Activated CD4-positive, CD25-positive, alpha-beta regulatory T cell treated with anti-CD3 and anti-CD28 coated beads, Interleukin-2, amount 50 U/mL, for 72 hours (primary cell): ENCODE measurements at regions not wholly inside any gene's neighbourhood (a gene's known extent, or its start where the extent isn't known, plus 50 kb on each side); places are given as distances from the start of the nearest gene placed in this dataset.

Source experiments
- DNase-seq: peaks from one replicate; pipeline ENCODE4 v3.0.0; 2021

DNA sequence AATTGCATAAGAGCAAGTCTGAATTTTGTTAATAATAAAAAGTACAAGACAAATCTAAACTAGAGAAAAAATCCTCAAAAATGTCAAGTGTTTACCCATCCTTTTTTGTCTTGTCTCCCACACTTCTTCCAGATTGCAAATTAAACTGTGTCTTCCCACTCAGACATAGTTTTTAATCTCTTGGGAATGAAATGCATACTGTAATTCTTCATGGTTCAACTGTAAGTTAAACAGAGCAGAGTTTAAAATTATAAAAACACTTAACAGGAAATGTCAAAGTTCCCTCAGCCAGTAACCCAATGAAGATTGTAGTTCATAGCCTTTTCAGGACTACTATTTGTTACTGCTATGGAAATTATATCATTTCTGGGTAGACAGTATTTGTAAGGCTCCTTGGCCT is 171.8 kb downstream of the UBE2E3 start:
- DNase-seq, result no peak

DNA sequence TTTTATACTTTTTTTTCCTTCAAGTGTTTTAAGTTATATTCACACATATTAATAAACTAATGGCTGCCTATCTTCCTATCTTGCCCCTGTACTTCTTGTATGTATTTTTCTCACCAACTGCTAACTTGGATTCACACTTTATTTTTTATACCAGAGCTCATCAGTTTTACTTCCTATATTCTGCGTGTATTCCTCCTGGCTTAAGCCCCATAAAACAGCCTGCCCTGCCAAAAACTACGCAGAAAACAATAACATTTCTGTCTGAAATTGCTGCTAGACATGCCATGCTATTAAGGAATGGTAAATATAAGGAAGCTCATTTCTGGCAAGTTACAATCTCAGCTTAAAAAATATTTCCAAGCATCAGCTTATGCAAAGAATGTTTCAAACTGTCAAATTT is 172.3 kb downstream of the UBE2E3 start:
- no peak for DNase-seq

DNA sequence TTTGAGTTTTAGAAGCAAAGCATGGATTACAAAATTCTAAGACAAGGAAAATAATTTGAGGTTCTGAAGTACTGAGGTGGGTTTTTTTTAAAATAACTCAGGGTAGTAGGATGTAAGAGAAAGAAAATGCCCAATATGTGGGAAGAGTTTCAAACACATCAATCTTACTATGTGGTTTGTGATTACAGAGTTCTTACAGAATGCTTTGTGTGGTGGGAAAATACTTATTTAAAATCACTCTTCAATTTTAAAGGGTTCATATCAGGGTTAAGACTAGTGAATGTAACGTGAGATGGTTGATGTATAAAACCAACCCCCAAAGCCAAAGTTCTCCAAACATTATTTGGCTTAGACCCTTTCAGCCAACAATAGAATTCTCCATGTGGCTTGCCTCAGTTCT is 173.5 kb downstream of the UBE2E3 start:
- DNase-seq, result no peak

DNA sequence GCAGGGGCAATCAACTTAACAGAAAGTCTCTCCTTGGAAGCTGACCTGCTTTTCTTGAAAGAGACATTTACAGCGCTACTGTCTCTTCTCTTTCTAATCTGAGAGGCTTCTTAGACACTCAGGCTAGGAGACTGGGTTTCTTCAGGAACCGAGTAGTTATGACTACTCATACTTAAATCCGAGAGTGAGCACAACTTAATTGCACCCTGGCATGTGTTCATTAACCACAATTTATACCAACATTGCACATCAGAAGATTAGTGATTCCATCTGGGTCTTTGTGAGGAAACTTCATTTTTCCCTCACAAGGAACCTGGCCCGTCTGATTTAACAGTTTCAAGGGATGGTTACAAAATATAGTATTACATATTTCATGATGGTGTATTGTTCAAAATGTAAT is 176.9 kb downstream of the UBE2E3 start:
- no peak for DNase-seq

DNA sequence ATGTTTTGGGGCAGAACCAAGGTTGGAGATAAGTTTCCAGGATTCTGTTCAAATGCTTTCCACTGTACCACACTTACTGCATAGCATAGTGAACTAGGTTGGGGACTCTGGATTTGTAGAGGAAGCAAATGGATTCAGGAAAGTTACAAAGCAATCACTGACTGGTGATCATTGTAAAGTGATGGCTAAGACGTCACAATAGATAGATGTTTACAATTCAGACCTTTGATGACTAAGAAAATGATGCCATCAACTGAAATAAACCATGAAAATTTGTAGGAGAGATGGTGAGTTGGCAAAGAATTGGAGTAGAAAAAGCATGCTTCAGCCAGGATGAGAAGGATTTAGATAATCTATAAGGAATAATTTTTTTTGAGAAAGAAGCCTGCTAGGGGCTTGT is 178.0 kb downstream of the UBE2E3 start:
- DNase-seq, result no peak

DNA sequence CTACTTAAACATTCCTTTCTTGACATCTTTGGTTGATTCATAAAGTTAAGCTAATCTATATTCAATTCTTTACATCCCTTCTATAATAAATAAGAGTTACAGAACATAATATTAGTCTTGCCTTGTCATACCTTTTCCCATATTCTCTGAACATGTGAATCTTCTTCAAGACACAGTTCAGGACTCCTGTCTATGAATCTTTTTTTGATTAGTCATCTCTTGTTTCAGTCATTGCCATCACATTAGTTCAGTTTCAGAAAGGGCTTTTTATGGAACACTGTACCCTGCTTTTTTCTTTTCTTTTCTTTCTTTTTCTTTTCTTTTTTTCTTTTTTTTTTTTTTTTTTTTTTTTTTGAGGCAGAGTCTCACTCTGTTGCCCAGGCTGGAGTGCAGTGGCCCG is 181.2 kb downstream of the UBE2E3 start:
- DNase-seq, result no peak

DNA sequence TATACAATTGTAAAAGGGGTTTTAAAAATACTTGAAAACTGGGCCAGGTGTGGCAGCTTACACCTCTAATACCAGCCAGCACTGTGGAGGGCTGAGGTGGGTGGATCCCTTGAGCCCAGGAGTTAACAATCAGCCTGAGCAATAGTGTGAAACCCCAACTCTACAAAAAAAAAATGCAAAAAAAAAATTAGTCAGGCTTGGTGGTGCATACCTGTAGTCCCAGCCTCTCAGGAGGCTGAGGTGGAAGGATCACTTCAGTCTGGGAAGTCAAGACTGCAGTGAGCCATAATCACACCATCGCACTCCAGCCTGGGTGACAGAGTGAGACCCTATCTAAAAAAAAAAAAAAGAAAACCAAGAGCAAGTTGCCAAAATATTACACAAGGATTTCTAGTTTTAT is 182.7 kb downstream of the UBE2E3 start:
- no peak for DNase-seq

DNA sequence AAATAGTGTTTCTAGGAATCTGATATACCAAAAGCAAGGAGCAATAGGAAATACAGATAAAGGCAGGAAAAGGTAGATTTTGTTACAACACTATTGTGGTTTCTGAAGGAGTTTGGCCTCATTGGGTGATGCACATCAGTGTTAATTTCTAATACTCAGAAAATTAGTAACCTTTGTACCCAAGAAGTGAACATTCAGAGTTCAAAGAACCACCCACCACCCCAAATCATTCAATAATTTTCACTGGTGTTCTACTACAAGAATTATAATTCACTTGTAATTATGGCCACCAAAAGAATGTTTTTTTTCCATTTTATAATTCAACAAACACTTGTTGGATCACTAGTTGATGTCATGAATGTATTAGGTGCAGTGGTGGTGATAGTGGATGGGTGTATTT is 183.3 kb downstream of the UBE2E3 start:
- no peak for DNase-seq

DNA sequence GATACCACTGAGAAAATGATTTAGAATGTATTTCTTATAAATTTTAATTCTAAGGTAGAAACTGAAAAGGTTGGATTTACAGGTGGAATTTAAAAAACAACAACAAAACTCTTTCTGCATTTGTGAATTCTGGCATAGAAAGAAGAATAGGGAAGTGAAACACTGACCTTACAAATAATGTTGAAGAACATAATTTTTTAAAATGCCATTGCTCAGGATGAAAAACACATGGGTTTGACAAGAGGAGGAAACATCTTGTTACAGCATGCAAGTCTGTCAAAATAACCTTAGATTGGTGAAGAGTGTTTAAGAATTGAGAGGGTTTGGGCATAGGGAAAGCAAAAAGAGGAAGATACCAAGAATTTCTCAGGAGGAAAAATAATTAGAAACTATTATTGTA is 184.3 kb downstream of the UBE2E3 start:
- no peak for DNase-seq

DNA sequence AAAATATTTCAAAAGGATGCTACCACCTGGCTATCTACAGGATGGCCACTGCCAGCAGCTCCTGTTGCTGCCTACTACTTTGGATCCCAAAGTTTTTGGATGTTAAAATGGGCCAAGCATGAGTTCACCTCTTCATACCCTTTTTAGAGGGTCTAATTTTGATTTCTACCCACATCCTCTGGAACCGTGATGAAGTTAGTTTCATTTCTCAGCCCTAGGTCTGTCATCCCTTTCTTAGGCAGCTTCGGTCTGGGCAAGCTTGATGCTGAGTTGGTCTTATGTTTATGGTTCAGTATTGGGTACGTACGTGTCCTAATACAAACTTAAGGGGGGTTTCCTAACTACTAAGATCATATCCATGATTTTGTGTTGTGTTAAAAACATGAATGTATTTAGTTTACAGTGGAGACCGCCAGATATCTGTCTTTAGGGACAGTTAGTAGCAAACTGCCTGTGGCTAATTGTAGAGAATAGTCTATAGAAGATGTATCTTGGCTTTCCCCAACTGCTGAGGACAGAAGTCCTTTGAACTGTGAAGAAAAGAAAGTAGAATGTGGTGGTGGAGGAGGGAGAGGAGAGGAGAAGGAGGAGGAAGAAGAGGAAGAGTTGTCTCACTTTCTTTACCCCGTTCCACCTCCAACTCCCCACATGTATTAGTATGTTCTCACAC is 184.9 kb downstream of the UBE2E3 start:
- DNase-seq, result no peak

DNA sequence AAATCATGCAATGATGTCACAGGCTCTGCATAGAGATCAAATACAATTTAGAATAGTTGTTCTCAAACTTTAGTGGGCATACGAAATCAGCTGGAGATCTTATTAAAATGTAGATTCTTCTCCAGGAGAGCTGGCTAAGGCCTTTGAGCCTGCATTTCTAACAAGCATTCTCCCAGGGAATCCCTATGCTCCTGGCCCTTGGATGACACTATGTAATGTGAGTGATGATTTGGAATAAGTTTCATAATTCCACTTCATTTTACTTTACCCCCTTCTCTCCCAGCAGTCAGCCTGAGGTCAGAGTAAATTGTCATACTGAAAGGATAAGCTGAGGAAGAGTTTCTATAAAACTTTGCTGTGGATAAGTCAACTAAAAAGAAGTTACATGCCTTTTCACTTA is 189.1 kb downstream of the UBE2E3 start:
- no peak for DNase-seq

DNA sequence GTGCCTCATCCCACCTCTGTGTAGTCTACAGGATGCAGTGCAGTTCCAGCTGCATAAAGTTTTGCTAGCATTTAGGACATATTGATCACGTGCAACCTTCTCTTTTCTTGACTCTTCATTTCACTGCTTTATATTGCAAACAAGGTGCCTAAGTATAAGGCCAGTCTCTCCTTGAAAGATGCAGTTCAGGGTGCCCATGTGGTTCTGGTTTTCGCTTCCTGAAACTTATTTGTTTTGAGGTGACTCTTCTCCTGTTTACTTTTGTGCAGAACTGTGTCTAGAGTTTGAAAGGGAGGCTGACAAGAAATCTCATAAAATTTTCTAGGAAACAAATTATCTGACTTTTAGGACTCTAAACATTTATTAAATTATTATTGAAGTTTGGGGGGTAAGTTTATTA is 189.9 kb downstream of the UBE2E3 start:
- no peak for DNase-seq

DNA sequence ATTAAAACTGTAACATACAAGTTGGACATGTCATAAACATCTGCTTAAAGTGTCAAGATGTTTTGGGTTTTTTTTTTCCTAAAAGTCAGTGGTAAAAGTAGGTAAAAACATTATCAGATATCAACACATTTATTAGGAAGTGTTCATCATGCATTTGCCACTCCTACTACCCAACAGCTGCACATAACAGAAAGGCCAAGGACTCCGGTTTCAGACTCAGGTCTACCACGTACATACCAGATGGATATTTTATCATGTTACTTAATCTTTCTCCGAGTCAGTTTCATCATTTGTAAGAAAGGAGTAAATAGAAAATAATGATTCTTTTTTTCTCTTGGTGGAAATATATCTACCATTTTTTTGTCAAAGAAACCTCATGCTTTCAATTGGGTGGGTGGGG is 192.3 kb downstream of the UBE2E3 start:
- no peak for DNase-seq

DNA sequence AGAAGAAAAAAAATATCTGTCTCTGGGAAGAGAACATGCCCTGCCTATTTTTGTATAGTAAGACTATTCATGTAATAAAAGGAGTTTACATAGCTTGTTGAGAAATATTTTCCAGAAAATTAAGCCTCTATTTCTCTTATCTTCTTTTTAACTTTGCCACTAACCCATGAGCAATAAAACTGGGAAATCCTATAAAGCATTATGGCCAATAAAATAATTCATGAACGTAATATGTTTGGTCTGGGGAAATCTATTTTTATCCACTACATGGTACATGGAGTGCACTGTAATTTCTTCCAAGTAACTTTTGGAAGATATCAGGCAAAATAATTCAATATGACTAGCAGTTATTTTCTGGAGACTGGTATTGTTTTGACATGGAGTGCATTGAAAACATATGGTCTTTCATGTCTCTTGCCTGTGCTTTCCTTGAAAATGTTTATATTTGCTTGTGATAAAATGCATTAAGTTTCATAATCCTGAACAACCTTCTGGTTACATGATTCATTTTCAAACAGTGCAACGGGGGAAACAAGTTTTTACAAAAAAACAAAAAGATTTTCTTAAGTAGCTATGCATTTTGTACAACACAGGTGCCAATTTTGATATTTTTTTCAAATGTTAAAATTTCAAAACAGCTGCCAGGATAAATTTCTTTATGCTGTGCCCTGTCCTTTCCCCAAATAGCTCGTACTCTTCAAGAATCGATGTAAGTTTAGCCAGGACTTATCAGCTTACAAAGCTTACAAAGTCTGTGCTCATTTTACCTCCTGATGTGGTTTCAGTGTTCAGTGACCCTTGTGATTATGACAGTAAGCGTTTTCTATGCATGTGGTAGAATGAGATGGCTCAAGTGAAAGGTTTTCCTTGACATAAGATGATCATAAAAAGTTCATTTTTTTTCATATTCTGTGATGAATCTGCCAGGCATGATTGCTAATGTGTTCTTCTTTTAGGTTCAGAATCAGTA is 194.5 kb downstream of the UBE2E3 start:
- DNase-seq, result no peak

DNA sequence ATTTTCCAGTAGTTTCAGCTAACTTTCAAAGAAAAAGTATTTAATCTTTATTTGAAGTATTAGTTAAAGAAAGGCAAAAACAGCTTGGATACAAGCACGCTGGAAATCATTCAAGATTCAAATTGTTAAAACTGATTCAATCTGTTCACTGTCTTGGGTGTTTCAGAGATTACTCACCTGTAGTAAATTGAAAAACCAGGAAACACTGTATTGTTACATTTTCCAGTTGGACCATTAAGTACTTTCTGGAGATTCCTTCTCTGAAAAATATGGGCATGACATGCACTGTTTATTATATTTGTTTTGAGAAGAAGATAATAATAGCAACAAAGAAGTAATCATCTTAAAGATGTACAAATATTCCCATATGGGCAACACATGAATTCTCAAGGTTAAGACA is 196.1 kb downstream of the UBE2E3 start:
- DNase-seq, result no peak

DNA sequence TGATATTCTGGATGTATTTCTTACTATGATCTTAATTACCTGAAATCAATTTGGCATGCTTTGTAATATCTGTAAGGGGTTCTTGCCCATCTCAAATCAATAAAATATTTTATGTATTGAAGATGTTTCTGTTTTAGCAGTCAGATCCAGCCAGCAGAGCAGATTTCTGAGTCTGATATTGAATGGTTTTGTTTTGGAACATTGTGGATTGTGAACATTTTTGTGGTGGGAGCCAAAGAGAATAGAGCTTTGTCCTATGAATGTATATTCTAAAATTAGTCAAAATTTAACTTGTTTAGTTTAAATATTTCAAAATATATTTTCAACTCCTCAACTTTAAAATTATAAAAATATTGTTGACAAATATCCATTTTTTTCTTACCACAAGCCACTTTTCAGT is 197.0 kb downstream of the UBE2E3 start:
- DNase-seq, result no peak

DNA sequence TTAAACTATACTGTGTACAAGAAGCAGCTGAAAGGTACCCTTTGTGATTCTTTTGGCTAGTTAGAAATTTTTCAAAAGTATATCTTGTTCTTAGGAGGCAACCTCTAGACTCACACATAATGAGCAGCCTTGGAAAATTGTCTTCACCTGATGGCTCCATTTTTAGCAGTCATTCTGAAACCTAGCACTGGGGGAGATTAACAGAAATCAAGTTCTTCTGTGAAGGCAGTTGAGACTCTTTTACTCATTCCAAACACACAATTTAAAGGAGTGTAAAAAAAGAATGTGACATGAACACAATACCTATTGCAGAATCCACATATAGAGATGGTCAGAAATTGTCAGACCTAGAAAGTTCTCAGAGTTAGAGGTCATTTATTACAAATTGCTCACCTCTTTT is 197.7 kb downstream of the UBE2E3 start:
- no peak for DNase-seq

DNA sequence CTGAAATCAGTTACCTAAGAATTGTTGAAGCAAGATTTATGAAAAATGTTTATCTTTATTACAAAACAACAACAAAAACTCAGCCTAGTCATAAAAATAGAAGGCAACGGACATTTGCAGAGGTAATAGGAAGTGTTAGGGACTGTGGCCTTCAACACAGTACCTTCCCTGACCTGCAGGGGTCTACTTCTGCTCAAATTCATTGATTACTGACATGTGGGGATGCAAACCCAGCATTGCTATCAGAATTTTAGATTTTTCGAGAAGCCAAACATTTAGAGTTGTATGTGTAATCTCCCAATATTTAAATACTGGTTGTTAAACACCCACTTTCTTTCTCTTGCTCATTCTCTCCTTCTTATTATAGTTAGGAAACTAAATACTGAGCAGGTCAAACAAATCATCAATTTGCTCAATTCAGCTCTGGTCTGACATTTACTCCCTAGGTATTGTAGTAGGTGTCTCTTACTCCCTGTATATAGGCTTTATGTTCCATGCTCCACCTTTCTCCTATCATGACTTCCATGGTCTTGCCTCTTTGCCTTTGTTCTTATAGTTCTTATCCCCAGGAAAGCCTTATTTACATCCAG is 198.5 kb downstream of the UBE2E3 start:
- peak; percentile 38 for DNase-seq

DNA sequence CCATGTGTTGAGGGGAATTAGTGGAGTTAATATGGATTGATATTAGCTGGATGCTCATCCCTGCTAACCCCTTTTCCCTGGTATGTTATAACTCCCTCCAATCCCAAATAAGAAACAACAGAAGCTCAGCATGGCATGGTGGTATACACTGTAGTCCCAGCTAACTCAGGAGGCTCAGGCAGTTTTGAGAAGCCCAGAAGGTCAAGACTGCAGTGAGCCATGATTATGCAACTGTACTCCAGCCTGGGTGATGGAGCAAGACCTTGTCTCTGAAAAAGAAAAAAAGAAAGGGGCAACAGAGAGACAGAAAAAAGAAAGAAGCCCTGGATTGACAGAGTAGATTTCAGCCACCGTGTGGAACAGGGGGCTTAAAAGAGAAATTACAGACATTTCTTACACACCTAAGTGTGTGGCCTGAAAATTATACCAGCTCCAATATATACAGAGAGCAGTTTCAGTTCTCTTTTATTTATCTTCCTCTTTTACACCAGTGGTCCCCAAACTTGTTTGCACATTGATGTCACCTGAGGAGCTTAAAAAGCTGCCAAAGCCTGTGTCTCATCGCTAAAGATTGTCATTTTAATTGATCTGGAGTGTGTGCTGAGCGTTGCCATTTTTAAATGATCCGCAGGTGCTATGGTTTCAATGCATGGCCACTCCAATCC is 203.6 kb downstream of the UBE2E3 start:
- no peak for DNase-seq

DNA sequence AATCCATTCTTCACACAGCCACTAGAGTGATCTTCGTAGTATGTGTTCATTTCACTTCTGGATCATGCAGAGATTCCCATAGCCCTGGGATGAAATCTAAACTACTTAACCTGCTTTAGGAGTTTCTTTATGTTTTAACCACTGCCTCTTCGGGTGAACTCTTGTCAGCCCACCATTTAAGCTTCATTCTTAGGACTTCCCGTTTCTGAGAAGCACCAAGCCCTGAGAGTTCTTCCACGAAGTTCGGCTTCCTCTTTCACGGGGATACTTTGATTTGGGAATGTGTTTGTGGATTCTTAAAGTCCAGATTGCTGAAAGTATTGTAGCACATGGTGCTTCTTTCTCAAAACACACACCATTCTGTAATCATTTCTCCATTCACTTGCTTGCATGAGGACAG is 205.0 kb downstream of the UBE2E3 start:
- no peak for DNase-seq

DNA sequence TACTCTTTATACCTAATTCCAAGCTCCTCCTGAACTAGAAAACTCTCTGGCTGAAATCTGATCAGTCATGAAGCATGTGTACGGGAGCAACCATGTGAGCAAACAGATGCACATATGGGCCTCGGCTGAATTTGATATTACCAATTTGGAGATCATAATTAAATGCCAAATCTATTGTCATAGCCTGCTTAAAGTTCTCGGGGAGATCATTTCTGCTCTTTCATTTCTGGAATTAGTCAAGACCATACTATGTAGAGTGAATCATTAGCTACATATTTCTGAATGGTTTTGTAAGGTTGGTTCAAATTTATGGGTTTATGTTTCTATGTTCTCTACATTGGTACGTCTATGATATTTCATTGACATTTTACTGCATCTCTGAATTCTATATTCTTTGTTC is 205.5 kb downstream of the UBE2E3 start:
- no peak for DNase-seq

DNA sequence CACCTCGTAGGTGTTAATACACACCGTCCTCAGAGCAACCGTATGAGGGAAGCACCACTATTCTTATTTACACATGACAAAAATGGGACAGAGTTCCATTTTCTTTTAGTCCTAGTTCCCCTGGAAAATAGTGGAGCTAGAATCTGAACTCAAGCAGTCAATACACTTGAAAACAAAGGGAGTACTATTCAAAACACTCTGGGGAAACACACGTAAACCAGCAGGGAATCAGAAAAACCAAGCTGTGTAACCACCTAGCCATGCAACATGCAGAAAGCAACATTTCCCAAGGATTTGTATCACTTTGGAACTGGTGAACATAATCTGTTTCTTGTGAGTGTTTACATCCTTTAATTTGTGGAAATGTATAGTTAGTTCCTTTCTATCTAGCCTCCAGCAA is 208.2 kb downstream of the UBE2E3 start:
- no peak for DNase-seq

DNA sequence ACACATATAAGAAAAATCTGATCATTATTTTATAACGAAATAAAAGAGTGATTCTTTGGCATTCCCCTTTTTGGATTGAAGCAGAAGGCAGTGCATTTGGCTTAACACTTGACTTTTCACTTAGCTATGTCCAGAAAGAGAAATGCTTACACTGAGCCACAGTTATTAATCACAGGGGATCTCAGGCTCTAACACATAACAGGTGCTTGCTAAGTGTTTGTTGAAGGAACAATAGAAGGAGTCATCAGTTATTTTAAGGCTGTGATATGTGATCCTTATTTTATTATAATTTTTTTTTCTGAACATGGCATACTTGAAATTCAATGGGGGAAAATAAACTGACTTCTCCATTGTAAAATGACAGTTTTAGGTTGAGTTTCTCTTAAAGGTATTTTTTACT is 209.5 kb downstream of the UBE2E3 start:
- DNase-seq, result no peak

DNA sequence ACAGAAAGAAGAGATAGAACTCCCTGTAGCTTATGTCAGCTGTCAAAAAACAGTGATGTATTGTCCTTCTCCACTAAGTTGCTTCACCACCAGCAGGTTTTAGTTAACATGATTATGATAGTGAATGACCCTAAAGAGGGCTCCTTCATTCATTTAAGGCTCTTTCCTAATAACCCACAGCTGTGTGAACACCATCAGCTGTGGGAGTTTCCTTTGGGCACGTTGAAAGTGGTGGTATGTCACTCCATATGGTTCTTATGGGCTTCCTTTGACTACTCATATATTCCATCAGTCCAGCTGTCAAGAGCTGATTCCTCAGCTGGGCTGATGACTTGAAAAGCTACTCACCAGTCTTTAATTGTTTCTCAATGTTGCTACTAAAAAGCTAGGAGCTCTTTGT is 210.3 kb downstream of the UBE2E3 start:
- DNase-seq, result no peak
